Retinal pigment epithelial cell (primary cell): ENCODE measurements at regions not wholly inside any gene's neighbourhood (a gene's known extent, or its start where the extent isn't known, plus 50 kb on each side); places are given as distances from the start of the nearest gene placed in this dataset.

Experiments
- DNase-seq: peaks from one replicate; pipeline ENCODE4 v3.0.0-alpha.2; 2010; ENCODE audit warnings: low read depth
- H3K4me3 ChIP-seq: 2 replicates; pipeline ENCODE4 v1.5.1; 2011; ENCODE audit warnings: mild to moderate bottlenecking, low read length, control low read depth, moderate library complexity
- CTCF ChIP-seq: conservative IDR thresholded peaks from 2 replicates; pipeline ENCODE4 v1.5.1; 2011; ENCODE audit warnings: low read depth, low read length, control low read depth, inconsistent platforms

DNA sequence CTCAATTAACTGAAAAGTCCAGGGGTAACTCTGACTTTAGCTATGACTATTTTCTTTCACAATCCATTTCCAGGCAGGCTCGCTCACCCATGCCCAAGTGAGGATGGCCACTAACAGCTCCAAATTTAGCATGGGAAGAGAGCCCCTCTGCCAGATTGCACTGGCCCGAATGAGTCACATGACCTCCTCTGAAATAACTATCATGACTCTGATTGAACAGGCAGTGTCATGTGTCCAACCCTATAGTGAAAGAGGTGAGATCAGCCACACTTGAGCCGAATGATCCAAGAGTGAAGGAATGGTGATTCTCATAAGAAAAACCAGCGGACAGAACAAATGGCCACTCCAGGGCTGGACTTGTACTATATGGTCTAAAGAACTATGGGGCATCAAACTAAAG, 242.3 kb downstream of the NSG2 start:
- DNase-seq: no peak
- no peak for TF ChIP-seq CTCF
- H3K4me3 ChIP-seq: no peak overlapping the region

GRCh38 chr5:174288439-174288838, 242.9 kb downstream of the NSG2 start:
- TF ChIP-seq CTCF: no peak
- no peak overlapping the region for H3K4me3 ChIP-seq
- DNase-seq: no peak

DNA sequence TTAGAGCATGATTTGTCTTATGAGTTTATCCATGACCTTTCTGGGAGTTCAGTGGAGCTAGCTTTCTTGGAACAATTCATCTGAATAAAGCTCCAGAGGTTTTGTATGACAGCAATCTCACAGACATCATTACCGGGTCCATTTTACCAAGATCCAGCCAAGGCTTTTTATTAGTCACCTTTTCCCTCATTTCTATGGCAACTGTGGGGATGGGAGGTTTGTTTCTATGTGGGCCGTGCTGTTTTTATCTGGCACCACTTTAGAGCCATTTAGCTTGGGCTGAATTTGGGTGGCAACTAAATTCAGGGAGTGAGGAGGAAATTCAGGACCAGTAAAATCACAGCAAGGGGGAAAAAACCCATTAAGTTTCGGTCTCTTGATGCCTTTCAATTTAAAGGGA, 245.7 kb downstream of the NSG2 start:
- no peak for TF ChIP-seq CTCF
- no peak for DNase-seq
- H3K4me3 ChIP-seq: no peak overlapping the region

GRCh38 chr5:174292348-174292747, 246.8 kb downstream of the NSG2 start:
- H3K4me3 ChIP-seq: no peak overlapping the region
- no peak for DNase-seq
- TF ChIP-seq CTCF: no peak

DNA sequence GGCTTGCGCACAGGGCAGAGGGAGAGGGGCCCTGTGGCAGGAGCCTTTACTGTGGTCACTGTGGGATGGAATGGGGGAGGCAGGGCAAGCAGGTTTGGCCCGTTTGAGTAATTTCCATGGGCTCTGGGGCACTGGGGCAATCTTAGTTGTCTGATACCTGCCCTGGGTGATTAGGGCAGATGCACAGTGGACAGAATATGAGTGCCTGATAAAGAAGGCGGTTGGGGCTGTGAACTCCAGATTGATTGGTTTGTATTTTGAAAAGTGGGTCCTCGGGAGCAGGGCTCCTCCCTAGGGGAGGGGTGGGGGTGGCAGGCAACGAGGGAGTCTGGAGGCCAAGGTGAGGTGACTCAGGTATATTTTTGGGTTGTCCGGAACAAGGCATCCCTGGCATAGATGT, 247.5 kb downstream of the NSG2 start:
- H3K4me3 ChIP-seq: no peak overlapping the region
- TF ChIP-seq CTCF: no peak
- DNase-seq: no peak

DNA sequence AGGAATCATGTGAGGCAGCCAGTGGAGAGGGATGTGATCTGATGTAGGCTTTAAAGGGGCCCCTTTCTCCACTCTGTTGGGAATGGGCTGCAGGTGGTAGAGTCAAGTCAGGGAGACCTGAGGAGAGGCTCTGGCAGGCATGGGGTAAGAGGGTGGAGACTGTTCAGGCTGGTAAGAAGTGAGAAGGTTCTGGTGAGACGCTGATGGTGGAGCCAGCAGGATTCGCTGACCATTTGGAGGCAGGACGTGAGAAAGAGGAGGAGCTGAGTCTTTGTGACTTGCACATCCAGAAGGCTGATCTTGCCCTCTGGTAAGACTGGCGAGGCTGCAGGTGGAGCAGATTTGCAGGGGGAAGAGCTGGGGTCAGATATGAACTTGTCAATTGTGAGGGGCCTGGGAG, 248.0 kb downstream of the NSG2 start:
- DNase-seq: no peak
- no peak overlapping the region for H3K4me3 ChIP-seq
- TF ChIP-seq CTCF: no peak

DNA sequence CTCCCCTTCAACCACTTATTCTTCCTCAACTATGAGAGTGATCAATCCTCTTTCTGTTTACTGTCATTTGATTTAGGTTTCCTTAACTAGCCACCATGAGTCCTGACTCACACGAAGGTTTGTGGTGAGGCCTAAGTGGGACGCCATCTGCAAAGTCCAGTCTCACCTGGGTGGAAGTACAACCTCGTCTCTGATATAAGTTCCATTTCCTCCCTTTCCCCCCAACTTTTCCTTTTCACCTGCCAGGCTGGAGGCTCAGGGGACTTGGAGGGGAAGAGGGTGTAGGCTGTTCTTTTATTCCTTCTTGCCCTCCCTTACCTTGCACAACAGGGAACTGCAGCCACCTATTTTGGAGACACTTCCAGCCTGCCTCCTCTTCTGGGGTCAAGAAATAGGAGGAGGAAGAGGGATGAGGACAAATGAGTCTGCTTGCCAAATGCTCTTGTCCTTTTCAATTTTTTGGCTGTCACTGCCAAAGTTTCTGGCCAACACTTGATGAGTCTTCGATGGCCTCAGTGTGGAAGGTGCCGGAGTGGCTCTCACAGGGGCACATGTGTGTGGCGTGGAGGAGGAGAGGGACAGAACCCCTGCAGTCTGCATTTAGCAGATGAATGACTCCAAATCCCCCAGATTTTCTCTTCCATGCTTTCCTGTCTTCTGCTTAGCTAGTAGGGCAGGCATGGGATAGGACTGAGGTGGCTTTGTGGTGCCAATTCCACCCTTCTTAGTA, 249.6 kb downstream of the NSG2 start:
- no peak overlapping the region for H3K4me3 ChIP-seq
- no peak for DNase-seq
- no peak for TF ChIP-seq CTCF
